ENCODE measurements at regions not wholly inside any gene's neighbourhood (a gene's known extent, or its start where the extent isn't known, plus 50 kb on each side); places are given as distances from the start of the nearest gene placed in this dataset.
"Not testable (repeated sequence)": the region's sequence is repeated elsewhere in the genome, so short reads cannot be mapped to it uniquely, and the experiment has no call there.

DNA sequence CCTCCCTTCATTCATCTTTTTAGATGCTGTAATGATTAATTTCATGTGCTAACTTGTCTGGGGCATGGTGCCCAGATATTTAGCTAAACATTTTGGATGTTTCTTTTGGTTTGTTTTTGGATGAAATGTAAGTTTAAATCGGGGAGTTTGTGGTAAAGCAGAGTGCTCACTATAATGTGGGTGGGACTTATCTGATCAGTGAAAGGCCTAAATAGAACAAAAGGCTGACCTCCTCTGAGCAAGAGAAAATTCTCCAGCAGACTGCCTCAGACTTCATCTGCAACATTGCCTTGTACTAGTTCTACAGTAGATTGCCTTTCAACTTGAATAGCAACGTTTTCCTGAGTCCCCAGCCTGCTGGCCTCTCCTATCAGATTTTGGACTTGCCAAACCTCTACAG is 183.6 kb downstream of the S1PR1 start:
- no peak for DNase-seq (ENCODE audit: low spot score)

DNA sequence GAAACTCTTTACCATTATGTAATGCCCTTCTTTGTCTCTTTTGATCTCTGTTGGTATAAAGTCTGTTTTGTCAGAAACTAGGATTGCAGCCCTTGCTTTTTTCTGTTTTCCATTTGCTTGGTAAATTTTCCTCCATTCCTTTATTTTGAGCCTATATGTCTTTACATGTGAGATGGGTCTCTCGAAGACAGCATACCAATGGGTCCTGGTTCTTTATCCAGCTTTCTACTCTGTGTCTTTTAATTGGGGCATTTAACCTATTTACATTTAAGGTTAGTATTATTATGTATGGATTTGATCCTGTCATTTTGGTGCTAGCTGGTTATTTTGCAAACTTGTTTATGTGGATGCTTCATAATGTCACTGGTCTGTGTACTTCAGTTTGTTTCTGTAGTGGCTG is 191.3 kb downstream of the S1PR1 start:
- not testable (repeated sequence) for DNase-seq (ENCODE audit: low spot score)

GRCh38 chr1:101428562-101428961 is 191.7 kb downstream of the S1PR1 start:
- no peak for DNase-seq (ENCODE audit: low spot score)

- DNase-seq (ENCODE audit: low spot score): no peak
These were observed 195.2 kb downstream of the S1PR1 start for GRCh38 chr1:101431956-101432510.

DNA sequence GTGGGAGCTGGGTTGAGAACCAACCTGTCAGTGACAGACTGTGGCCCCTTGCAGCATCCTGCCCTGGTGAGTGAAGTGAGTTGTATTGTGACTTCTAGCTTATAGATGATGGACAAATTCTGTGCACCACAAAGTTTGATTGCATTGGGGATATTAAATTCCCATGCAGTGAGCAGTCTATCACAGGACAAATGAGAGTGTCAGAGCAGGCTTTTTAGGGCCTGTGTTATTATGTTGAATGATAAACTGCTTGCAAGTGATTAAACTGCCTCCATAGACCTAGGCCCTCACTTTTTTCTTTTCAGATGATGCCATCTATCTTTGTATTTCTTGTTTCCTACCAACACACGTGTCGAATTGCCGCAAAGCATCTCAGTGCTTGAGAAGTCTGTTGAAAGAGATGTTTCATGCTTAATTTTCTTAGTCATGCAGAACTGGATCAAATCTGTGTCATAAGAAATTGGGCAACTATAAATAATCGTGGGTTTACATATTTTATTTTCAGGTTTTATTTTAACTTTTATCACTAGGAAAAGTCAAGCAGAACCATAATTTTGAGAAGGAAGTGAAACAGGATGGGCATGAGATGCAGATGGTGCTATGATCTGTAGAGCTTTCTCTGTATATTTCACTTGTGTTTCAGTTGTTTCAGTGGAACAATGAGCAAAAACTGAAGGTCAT is 199.2 kb downstream of the S1PR1 start:
- DNase-seq (ENCODE audit: low spot score): no peak

GRCh38 chr1:101437800-101438199 is 201.0 kb downstream of the S1PR1 start:
- DNase-seq (ENCODE audit: low spot score): no peak

GRCh38 chr1:101438359-101438758 is 201.5 kb downstream of the S1PR1 start:
- DNase-seq (ENCODE audit: low spot score): peak; percentile 17

GRCh38 chr1:101440485-101440884 is 203.7 kb downstream of the S1PR1 start:
- DNase-seq (ENCODE audit: low spot score): no peak

GRCh38 chr1:101444381-101444780 is 207.6 kb downstream of the S1PR1 start:
- no peak for DNase-seq (ENCODE audit: low spot score)

- no peak for DNase-seq (ENCODE audit: low spot score)
These were observed 208.2 kb downstream of the S1PR1 start for GRCh38 chr1:101444873-101445618.

DNA sequence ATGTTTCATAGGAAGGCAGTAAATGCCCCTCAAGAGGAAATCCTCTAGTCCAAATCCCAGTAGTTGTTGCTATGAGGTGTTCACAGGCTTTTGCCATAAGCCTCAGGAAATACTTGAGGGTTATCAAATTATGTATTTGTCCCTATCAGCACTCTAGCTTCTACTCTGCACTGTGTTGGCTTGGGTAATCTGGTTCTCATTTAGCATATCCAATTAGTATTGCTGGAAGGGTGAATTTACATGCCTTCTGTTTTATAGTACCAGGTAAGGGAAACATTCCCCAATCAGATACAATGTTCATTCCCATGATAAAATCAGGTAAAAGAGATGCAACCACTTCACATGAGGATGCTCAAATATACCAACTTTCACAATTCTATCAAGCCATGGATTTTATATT is 211.2 kb downstream of the S1PR1 start:
- DNase-seq (ENCODE audit: low spot score): no peak

DNA sequence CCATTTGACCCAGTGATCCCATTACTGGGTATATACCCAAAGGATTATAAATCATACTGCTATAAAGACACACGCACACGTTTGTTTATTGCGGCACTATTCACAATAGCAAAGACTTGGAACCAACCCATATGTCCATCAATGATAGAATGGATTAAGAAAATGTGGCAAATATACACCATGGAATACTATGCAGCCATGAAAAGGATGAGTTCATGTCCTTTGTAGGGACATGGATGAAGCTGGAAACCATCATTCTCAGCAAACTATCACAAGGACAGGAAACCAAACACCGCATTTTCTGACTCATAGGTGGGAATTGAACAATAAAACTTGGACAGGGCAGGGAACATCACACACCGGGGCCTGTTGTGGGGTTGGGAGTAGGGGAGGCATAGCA is 213.9 kb downstream of the S1PR1 start:
- DNase-seq (ENCODE audit: low spot score): not testable (repeated sequence)

DNA sequence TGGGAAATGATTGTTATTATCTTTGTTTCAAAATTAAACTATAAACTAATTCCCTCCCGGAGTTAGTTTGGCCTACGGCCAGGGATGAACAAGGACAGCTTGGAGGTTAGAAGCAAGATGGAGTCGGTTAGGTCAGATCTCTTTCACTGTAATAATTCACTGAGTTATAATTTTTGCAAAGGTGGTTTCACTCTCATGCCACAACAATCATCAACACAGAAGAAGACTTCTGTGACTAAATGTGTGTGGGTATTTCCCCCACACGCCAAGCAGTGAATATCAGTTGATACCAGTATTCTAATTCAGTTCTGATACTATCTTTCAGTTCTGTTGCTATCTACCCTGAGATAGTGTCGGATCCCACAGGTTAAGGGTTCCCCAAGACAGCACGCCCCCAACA is 215.1 kb downstream of the S1PR1 start:
- DNase-seq (ENCODE audit: low spot score): no peak

GRCh38 chr1:101452825-101453224 is 216.0 kb downstream of the S1PR1 start:
- no peak for DNase-seq (ENCODE audit: low spot score)

- DNase-seq (ENCODE audit: low spot score): no peak
These were observed 217.0 kb downstream of the S1PR1 start for GRCh38 chr1:101453844-101454243.

GRCh38 chr1:101455166-101455565 is 218.3 kb downstream of the S1PR1 start:
- DNase-seq (ENCODE audit: low spot score): no peak

DNA sequence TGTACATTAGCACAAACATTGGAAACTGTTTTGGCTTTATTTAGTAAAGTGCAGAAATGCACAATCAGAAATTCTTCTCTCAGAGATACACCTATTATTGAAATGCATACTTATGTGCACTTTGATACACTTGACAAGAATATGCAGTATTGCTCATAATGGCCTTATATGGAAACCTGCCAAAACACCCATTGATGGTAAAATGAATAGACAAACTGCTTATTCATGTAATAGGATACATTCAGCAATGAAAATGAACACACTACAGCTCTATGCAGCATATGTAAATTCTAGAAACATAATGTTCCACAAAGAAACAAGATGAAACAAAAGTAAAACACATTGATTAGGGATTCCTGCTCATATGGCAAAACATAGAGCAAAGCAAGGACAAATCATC is 223.9 kb downstream of the S1PR1 start:
- no peak for DNase-seq (ENCODE audit: low spot score)

- DNase-seq (ENCODE audit: low spot score): no peak
These were observed 226.4 kb downstream of the S1PR1 start for GRCh38 chr1:101463195-101463594.

GRCh38 chr1:101465941-101466340 is 229.1 kb downstream of the S1PR1 start:
- no peak for DNase-seq (ENCODE audit: low spot score)

- no peak for DNase-seq (ENCODE audit: low spot score)
These were observed 237.3 kb downstream of the S1PR1 start for GRCh38 chr1:101474039-101474665.

DNA sequence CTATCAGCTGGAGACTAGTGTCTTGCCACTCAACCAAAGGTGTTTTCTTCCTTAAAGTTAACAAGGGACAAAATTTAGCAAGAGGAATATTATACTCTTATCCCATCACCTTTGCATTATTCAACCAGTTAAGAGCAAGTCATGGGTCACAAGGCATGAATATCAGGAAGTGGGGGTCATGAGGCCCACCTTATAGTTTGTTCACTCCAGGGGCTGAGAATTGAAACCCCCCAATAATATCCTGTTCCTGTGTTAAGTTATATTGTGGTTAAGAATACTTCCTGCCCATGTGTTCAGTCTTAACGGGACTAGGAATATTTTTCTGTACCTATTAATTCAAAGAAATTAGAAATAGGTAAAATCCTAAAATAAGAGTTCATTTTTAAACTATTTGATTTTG is 239.7 kb downstream of the S1PR1 start:
- no peak for DNase-seq (ENCODE audit: low spot score)

GRCh38 chr1:101479945-101480344 is 243.1 kb downstream of the S1PR1 start:
- DNase-seq (ENCODE audit: low spot score): no peak

DNA sequence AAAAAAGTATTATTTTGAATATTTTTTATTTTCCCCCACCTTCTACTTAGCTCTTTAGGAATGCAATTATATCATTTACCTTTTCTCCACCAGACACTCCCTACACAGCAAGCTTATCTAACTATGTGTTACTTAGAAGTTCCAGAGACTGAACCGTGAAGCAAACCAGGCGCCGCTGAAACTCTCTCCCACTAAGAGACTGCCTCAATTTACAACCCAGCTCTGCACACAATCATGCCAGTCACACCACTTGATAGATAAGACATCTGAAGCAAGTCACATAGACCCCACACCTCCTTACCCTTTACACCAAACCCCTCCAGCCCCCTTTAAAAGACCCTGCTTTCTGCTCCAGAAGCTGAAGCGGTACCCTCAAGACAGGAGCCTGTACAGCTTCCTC is 245.5 kb downstream of the S1PR1 start:
- no peak for DNase-seq (ENCODE audit: low spot score)

Measured in GM03348 (cell line).